GM19397 (cell line): ENCODE measurements at regions not wholly inside any gene's neighbourhood (a gene's known extent, or its start where the extent isn't known, plus 50 kb on each side); places are given as distances from the start of the nearest gene placed in this dataset.

Experiments
- ATAC-seq: cut with Tn5 transposase; IDR thresholded peaks from one replicate; pipeline ENCODE4 v1.9.1; 2021; ENCODE audit warnings: mild to moderate bottlenecking, moderate library complexity; ENCODE audit not compliant: unreplicated experiment

GRCh38 chr10:63735305-63735704 lies 214.1 kb downstream of the REEP3 start:
- ATAC-seq, result no peak

GRCh38 chr10:63738410-63738809 lies 217.2 kb downstream of the REEP3 start:
- ATAC-seq, result no peak

- ATAC-seq, result no peak
Observed at GRCh38 chr10:63744060-63744941, 223.1 kb downstream of the REEP3 start.

- no peak for ATAC-seq
Observed at GRCh38 chr10:63749915-63750314, 228.7 kb downstream of the REEP3 start.

GRCh38 chr10:63751836-63752235 lies 230.6 kb downstream of the REEP3 start:
- ATAC-seq, result no peak

- ATAC-seq, result no peak
Observed at GRCh38 chr10:63752318-63752717, 231.1 kb downstream of the REEP3 start.

- ATAC-seq, result no peak
Observed at GRCh38 chr10:63753808-63754207, 232.6 kb downstream of the REEP3 start.

- ATAC-seq, result no peak
Observed at GRCh38 chr10:63755441-63755840, 234.2 kb downstream of the REEP3 start.

- no peak for ATAC-seq
Observed at GRCh38 chr10:63757067-63757466, 235.9 kb downstream of the REEP3 start.

GRCh38 chr10:63758080-63758479 lies 236.9 kb downstream of the REEP3 start:
- ATAC-seq, result no peak

- ATAC-seq, result no peak
Observed at GRCh38 chr10:63759335-63759734, 238.1 kb downstream of the REEP3 start.

GRCh38 chr10:63760034-63760707 lies 239.0 kb downstream of the REEP3 start:
- no peak for ATAC-seq

- no peak for ATAC-seq
Observed at GRCh38 chr10:63760708-63761047, 239.5 kb downstream of the REEP3 start.

GRCh38 chr10:63761243-63761642 lies 240.0 kb downstream of the REEP3 start:
- no peak for ATAC-seq

GRCh38 chr10:63763744-63764143 lies 242.5 kb downstream of the REEP3 start:
- no peak for ATAC-seq

GRCh38 chr10:63765126-63765525 lies 243.9 kb downstream of the REEP3 start:
- ATAC-seq, result no peak

GRCh38 chr10:63766745-63767137 lies 245.5 kb downstream of the REEP3 start:
- no peak for ATAC-seq

- no peak for ATAC-seq
Observed at GRCh38 chr10:63767138-63767801, 246.1 kb downstream of the REEP3 start.

GRCh38 chr10:63769367-63769766 lies 248.2 kb downstream of the REEP3 start:
- no peak for ATAC-seq

GRCh38 chr10:63770523-63770922 lies 249.3 kb downstream of the REEP3 start:
- no peak for ATAC-seq

- no peak for ATAC-seq
Observed at GRCh38 chr10:63772491-63772890, 251.3 kb downstream of the REEP3 start.

- ATAC-seq, result no peak
Observed at GRCh38 chr10:63773106-63773505, 251.9 kb downstream of the REEP3 start.
